Cerebellar cortex (tissue), 1 donor: ENCODE measurements at regions not wholly inside any gene's neighbourhood (a gene's known extent, or its start where the extent isn't known, plus 50 kb on each side); places are given as distances from the start of the nearest gene placed in this dataset.
A peak's percentile ranks its signal among the peaks of the same experiment; 100 is the strongest.

Source experiments
- DNase-seq: peaks from one replicate; pipeline ENCODE4 v3.0.0-alpha.2; 2015; ENCODE audit warnings: low spot score

DNA sequence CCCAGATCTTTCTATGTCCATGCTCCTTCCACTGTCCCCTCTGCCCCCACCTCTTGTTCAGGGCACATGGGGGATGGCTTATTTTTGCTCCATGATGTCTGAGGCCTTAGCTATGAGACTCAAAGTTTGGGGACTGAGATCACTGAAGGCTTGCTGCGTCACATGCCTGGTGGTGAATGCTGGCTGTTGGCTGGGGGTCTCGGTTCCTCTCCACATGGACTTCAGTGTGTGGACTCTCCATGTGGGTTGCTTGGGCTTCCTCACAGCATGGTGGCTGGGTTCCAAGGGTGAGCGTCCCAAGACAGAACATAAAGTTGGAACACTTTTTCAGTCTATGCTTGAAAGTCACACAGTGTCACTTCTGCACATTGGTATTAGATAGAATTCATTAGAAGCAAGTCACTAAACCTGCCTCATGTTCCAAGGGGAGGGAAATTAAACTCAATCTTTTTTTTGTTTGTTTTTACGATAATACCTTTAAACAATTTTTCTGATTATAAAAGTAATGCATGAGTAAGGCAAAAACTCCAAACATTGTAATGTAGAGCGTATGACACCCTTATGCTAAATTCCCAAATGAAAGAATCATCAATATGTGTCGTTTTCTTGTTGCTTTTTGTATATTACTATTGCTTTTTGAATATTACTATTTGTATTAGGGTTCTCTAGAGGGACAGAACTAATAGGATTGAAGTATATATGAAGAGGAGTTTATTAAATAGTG, 111.7 kb downstream of the MYCN start:
- DNase-seq = no peak

DNA sequence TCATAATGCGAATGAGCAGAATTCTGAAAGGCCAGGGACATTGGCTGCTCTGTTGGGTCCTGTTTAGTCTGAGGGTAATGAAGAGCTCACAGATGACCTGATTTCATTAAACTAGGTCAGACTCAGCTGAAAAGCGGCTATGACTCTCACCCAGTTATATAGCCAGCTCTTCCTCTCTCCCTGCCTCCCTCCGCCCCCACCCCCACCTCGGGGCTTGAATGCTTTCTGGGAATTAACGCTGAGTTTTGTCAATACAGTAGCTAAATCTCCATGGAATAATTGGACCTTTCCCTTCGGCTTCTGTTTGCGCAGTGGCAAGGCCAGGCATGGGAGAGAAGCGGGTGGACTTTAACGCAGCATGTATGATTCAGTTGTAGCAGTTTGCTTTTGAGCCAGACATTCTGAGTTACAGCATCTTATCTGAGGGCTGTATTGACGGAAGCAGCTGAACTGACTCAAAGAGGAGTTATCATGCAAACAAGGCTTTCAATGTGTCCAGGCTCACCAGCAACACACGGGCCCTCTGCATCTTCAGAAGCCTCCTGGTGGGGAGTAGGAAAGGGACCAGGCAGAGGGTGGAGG, 110.6 kb downstream of the MYCN start:
- peak; percentile 9 for DNase-seq

DNA sequence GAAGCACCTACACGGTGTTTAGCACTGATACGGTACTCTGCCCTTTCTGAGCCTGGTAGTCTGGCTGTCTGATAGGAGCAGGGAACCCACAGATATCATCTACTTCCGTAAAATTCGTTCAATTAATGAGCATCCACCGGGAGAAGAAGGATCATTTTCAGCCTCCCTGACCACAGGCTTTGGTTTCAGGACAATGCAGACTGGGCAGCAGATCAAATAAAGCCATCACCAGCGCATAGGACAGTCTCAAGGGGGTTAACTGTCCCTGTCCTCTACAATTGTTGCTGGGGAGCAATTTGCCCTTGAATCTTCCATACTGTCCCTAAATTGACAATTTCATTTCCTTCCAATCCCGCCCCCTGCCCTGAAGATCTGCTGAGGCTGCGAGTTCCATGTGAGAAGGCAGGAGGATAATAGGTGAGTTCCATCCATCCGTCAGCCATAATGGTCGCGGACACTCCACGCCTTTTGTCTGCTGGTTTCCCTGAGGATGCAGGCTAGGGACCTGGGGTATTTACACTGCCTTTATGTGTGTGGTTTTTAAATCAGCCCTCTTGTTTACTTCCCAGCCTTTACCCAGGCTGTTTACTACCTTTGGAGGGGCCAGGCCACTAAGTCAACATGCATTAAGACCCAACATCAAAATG, 110.0 kb downstream of the MYCN start:
- no peak for DNase-seq

DNA sequence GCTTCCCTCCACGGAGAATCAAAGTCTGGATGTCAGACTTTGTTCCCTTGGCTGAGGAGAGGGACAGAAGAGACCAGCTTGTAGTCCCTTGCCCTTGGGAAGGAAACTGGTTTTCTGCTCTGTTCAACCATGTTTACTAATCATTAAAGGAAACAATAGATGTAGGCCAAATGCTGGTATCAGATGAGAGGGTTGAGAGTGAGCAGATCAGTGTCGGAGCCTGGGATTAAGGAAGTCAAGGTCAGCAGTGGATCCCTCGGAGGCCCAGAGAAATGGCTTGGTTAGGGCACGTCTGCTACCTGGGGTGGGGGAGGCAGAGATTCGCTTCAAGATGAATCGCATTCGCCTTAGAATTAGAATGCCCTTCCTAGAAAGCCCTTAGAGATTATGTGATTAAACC, 109.1 kb downstream of the MYCN start:
- no peak for DNase-seq

DNA sequence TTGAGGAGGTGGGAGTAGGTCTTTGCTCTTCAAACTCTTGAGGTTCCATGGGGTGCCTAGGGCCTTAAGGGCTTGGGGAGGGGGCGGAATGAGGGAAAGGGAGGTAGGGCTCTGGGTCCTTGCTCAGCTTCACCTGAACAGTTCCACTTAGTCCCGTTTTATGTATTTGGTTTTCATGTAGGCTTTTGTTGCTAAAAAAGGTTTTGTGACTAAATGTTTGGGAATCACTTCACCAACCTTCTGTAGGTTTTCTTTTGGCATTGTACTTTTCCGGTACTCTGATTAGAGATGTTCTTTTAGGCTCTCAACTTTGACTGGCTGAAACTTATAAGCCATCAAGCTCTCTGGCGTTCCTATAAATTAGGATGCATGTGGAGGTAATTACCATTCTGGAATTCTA, 108.1 kb downstream of the MYCN start:
- no peak for DNase-seq

DNA sequence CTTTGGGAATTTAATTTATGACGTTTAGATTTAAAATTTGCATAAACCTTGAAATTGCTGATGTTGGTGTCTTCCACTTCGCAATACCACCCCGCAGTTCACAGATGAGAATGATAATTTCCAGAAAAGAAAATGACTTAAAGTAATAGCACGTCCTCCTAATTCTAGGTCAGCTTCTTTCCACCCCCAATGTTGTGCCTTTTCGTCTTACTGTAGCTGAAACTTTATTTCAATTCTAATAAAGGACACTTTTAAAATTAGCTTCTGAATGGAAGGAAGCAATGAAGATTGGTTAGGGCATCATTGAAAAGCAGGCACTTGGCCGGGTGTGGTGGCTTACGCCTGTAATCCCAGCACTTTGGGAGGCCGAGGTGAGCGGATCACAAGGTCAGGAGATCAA, 107.4 kb downstream of the MYCN start:
- no peak for DNase-seq

DNA sequence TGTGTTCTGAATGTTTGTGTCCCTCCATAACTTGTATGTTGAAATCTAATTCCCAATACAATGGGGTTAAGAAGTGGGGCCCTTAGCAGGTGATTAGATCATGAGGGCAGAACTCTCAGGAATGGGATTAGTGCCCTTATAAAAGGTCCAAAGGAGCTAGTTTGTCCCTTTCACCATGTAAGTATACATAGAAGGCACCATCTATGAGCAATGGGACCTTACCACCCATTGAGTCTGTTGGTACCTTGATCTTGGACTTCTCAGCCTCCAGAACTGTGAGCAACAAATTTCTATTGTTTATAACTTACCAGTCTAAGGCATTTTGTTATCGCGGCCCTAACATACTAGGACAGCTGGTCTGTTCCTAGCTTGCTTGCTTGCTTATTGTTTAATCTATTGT, 106.3 kb downstream of the MYCN start:
- no peak for DNase-seq

DNA sequence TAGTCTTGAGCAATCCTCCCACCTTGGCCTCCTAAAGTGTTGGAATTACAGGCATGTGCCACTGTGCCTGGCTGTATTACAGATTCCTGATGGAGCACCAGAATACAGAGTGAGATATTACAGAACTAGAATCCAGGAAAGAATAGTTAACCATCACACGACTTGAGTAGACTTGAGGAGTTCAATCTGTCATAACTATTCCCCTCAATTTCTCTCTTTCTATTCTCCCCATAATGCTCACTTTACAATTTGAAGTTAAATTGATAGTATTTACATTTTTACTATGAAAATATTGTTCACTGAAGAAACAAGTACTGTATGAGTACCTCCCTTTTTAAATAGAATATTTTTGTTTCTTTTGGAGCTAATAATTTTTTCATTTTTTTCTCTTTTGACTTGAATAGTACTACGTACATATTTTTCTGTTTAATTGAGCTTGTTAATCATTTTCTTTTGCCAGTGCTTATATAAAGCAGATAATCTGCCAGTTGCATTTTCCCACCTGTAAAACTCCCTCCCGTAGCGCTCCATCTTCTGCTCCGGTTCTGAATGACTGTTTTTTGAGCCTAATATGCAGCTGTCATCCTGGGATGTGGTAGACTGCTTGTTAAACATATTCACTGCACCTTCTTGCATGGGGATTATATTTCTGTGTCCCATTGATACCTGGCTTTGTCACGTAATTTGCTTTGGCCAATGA, 105.5 kb downstream of the MYCN start:
- no peak for DNase-seq

DNA sequence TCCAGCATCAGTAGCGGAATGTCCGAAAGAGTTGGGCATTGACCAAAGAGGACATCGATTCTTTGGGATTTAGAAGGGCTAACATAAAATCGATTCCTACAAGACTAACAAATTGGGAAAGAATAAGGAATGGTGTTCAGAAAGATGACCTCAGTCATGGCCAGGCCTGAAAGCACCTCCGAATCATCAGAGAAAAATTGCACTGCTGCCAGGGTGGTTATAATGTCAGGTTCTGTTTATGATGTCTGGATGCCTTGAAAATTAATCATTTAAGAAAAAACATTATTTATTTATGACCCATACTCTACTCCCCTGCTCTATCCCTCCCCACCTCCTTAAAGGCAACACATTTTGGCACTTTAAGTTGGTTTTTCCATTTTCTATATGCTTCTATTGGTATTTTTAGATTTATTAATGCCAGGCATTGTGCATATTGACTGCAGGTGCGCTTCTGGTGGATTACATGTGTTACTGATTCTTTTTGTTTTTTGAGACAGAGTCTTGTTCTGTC, 104.7 kb downstream of the MYCN start:
- no peak for DNase-seq

DNA sequence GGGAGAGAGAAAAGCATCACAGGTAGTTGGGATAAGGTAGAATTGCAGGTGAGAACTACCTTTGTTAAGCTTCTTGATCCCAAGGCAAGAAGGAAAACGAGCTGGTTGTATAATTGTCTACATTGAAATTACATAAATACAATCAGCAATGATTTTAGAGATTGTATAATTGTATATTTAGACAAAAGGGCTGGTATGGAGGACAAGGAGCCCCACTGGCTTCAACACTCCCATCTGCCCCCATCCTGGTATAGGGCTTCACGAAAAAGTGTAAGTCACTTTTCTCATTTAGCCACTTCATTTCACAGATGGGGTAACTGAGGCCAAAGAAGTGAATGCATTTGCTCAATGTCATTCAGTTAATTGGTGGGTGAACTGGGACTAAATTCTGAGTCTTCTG, 103.3 kb downstream of the MYCN start:
- no peak for DNase-seq

DNA sequence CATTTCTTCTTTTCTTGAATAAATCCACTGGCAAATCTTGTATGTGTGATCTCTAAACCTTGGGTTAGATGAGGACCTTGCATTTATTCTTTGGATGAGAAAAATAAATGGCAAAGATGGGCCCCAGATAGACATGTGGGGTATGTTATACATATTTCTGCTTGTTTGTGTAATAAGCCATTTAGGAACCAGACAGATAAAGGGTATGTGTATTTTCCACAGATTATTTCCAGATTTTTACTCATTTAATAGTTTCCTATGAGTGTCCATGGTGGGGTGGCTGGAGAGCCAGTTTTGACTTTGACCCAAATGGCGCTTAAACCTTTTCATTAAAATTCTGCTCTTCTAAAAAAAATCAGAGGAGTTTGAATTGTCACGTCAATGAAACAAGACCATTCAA, 102.8 kb downstream of the MYCN start:
- DNase-seq = no peak

DNA sequence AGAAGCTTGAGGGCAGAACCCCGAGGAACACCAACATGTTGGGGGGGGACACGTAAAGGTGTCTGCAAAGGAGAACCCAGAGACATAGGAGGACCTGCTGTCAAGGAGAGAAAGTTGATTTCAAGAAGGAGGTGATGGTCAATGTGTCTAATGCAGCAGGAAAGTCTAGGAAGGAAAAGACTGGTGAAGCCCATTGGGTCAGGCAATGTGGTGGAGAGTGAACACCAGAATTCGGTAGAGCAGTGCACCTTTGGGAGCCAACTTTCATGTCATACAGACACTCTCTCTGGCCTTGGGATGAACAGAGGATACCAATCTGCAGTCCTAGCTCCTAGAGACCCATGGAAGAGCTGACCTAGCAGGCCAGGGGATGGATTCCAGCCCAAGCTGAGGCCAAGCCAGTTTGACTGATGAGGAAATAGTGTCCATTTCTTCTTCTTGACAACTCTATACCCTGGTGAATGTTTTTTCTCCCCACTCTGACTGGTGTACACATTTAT, 101.9 kb downstream of the MYCN start:
- no peak for DNase-seq

DNA sequence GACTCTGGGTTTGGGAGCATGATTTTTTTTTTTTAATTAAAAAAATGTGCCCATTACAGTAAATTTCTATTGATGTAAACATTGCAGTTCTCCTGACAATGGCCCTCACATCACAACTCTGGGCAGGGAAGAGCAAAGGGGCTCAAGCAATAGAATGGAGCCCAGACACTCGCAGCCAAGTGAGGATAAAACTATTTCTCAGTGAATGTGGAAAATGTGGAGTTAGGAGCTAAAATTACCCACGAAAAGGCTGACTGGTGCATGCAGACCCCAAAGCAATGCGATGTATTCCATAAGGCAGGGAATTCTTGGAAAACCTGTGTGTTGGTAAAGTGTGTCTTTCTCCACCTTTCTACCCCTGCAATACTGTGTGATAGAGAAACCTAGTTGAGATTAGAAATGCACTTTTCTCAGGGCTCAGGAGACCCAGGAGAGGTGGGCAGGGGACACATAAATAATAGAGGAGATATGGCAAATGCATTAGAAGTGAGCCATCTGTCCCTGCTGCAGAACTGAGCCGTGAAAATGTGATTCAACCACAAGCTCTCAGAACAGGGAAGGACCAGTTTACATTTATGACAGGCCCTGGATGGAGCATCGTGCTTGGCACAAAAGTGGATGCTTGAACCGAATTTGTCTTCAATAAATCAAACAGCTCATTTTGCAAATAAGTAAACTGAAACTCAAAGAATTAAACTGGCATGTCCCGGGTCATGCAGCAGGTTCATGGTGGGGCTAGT, 100.1 kb downstream of the MYCN start:
- no peak for DNase-seq

DNA sequence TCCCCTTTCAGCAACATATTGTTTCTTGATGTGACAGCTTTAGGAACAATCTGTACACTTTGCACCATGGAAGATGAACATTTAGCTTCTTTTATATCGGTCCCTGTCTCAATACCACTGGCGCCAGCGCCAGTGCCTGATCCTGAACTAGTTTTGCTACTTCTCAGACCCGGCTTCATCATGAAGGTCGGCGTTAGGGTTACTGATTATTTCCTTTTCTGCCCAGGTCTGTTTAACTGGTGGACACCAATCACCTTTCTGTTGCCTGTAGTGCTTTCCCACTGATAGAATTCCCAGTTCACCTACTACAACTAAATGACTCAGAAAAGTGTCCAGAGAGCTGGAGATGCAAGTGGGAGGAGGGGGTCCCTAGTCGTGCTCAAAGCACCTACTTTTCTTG, 99.5 kb downstream of the MYCN start:
- DNase-seq = no peak

DNA sequence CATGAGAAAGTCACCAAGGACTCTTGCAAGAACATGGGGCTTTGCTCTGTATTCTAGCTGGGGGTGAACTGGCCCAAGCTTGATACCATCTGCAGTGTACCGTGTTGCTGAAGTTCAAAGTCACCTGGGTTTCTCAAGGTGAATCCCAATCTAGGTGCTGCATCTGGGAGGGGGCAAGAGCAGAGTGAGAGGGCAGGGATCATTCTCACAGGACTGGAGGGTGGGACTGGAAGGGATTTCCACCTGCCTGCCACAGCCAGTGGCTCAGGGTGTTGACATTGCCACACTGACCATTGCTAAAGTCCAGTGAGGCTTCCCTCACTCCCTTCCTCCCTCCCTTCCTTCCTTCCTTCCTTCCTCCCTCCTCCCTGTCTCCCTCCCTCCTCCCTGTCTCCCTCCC, 98.7 kb downstream of the MYCN start:
- no peak for DNase-seq

DNA sequence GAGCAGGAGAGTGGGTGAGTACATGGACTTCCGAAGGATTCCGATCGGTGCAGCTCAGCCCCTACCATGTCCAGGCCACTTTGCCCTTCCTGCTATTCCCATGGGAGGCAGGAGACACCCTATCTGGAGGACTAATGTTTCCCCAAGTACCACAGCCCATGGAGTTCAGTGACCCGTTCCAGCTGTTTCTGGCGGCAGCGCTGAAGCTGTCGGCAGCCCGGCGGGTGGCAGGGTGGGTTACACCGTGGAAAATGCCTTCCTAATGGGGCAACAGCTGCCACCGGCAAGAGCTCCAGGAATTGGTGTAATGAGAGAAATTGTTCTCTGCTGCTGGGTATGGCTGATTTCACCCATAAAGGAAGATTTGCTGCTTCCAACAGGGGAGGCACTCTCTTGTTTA, 98.3 kb downstream of the MYCN start:
- no peak for DNase-seq

DNA sequence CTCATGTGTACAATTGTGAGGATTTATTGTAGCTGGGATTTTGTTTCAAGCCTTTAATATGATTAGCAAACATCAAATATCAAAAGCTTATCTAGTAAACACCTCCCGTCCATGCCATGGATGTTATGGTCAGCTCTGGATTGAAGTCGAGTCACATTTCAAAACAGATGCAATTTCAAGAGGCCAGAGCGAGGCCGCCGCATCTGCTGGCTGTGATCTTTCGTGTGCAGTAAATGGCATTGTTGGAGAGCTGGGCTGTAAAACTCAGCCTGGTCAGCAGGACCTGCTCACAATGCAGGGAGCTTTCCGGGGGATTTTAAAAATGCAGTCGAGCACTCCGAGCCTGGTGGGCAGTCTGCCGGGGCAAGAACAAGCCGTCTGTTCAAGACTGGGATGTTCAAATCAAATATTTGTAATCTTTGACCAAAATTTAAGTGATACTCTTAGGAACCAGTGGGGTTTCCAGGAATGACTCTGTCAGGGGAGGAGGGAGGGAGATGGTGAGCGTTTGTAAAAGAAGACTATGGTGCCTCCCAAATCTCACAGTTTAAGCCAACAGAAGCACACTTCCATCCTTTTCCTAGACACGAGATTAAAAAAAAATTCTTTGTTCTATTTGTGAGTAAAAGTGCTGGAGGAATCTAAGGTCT, 97.6 kb downstream of the MYCN start:
- DNase-seq = no peak

DNA sequence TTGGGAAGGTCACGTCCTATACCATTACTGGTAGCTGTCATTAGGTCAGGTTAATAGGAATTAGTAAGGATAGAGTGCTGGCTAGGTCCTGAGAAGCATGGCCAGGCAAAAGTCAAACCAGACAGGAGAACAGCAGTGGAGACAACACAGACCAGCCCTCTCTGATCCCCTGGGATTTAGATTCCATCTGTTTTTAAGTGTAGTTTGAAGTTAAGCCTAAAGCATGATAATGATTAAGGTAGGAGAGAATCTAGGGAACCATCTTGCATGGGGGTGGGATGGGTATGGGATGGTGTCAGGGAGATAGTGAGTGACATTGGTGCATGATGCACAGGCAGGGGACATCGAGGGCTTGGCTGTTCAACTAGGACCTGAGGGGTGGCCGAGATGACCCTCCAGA, 96.6 kb downstream of the MYCN start:
- no peak for DNase-seq

DNA sequence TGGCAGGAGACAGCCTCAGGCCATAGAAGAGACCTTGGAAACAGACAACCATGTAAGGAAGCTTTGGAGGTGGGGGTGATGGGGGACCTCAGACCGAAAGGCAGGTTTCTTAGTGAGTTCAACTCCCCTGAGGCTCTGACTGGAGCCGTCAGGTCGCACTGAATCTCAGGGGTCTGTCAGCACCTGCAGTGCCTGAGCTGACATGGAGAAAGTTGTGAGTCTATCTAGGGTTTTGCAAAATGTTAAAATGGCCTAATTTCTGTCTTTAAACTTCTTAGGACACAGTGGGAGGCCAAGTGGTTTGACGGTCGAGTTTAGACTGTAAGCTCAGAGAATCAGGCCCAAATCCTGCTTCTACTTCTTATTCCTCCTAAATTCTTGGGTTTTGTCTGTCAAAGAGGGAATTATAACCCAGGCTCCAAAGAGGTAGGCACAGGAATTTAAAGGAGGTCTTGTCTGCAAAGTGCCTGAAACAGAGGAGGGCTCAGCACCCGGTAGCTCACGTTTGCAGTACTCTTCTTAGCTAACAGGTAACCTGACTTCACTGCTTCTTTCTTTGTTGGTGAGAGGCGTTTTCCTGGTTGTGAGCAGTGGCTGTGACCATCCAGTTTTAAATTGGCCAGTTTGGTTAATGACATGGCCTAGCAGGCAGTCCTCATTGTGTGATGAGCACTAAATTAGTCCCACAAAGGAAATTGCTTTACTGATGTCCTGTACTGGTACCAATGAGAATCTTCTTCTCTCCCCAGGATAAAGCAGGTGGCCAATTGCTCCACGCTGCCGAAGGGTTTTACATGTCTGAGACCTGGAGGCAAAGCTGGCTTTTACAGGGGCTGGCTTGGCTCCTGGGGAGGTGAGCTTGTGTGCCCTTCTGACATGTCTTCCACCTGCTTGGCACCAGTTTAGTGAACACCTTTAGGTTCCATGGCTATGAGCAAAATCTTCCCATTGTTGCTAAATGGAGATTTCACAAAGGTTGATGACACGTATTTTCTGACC, 95.7 kb downstream of the MYCN start:
- DNase-seq = no peak
